ENCODE measurements at regions not wholly inside any gene's neighbourhood (a gene's known extent, or its start where the extent isn't known, plus 50 kb on each side); places are given as distances from the start of the nearest gene placed in this dataset.

DNA sequence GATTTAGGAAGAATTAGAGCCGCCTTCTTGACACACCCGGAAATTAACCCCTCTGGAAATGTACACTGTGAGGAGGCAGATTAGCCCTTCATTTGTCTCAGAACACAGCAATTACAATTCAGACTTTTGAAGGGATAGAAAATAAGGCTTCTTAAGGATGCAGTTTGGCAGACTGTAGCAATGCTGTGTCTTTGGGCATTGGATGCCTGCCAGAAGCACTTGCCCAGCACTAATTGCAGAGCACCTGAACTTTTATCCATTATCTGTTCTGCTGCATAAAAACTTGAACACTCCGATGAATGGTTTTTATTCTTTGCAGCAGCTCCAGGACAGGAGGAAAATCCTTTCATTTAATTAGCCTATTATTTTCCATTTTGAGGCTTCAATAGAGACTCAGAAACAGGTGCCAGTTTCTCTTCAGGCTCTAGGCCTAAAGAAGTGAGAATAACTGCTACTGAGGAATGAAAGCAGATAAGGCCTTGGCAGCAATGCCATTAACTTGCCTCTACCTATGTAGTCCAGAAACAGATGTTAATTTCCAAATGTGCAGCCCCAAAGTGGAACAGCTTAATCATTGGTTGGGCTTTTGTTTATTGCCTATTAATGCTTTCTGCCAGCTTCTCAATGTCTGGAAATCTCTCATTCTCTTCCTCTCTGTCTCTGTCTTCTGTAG, 418.5 kb downstream of the NSUN3 start:
- TF ChIP-seq, protein P1, sequence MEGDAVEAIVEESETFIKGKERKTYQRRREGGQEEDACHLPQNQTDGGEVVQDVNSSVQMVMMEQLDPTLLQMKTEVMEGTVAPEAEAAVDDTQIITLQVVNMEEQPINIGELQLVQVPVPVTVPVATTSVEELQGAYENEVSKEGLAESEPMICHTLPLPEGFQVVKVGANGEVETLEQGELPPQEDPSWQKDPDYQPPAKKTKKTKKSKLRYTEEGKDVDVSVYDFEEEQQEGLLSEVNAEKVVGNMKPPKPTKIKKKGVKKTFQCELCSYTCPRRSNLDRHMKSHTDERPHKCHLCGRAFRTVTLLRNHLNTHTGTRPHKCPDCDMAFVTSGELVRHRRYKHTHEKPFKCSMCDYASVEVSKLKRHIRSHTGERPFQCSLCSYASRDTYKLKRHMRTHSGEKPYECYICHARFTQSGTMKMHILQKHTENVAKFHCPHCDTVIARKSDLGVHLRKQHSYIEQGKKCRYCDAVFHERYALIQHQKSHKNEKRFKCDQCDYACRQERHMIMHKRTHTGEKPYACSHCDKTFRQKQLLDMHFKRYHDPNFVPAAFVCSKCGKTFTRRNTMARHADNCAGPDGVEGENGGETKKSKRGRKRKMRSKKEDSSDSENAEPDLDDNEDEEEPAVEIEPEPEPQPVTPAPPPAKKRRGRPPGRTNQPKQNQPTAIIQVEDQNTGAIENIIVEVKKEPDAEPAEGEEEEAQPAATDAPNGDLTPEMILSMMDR (IDR thresholded peaks at IDR 0.05) = no peak
- TF ChIP-seq POLR2A (IDR thresholded peaks at IDR 0.05) = no peak
